Activated naive CD4-positive, alpha-beta T cell treated with anti-CD3 and anti-CD28 coated beads, Interleukin-2, amount 50 U/mL, for 16 hours (primary cell): ENCODE measurements at regions not wholly inside any gene's neighbourhood (a gene's known extent, or its start where the extent isn't known, plus 50 kb on each side); places are given as distances from the start of the nearest gene placed in this dataset.

Experiments
- DNase-seq: peaks from one replicate; pipeline ENCODE4 v3.0.0-alpha.2; 2020

DNA sequence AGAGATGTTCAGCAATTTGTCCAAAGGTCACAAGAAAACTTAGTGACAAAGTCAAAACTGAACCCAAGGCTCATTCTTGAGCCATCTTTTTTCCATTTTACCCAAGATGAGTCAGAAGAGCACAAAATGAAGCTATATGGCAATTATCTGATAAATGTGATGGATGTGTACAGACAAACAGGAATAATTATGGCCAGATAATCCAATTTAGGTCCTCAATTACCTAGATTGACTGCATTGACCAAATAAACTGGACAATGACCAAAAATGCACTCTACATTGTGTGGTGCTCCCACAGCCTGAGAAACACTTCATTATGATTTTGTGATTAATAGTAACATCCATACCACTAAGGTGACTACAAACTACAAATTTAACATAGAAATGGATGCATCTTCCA, 1105.8 kb downstream of the IGSF11 start:
- no peak for DNase-seq

DNA sequence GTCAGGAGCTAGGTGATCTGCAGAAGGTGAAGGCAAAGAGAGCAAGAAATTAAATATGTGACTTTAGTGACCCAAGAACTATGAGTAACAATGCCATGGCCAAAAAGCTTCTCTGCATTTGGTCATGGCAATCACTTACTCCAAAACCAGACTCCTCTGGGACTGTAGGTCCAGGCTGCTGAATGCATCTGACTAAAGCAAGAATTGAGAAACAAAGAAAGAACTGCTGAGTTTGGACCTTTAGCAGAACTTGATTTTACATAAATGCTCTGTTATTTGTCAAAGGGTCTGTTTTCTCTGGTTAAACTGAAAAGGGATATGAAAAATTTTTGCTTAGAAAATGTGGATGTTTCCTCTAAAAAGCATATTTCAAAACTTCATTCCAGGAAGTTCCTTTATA, 1102.2 kb downstream of the IGSF11 start:
- no peak for DNase-seq

DNA sequence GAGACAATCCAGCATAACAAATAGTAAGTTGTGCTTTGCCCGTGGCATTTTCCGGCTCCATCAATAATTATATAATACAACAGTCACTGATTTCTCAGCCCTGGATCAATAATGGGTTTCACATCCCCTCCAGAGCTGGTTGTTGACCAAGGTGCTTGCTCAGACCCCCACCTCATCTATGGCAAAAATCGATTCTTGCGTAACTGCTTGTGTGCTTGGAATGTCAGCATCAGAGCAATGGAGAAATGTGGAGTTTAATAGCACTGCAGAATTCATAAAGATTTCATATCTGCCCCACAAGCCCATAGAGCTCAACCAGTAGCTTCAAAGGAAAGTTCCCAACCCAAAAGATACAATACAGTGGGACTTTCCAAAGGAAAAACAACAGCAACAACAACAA, 1098.5 kb downstream of the IGSF11 start:
- DNase-seq, result no peak

DNA sequence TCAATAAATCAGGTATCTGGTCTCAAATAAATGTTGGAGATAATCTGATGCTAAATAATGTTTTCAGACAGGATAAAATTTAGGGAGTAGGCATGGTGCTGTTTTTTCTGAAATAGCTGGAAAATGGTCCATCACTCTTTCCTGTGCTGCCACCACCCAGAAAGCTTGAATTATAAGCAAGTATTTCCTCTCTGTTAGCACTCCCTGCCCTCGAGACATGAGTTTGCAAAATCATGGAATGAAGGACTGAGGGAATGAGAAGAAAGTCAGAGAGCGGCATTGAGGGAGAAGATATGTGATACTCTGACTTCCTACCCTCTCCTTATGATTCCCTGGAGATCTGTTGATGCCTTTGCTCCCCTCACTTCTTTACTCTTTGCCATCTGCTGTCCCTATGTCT, 1095.7 kb downstream of the IGSF11 start:
- no peak for DNase-seq

DNA sequence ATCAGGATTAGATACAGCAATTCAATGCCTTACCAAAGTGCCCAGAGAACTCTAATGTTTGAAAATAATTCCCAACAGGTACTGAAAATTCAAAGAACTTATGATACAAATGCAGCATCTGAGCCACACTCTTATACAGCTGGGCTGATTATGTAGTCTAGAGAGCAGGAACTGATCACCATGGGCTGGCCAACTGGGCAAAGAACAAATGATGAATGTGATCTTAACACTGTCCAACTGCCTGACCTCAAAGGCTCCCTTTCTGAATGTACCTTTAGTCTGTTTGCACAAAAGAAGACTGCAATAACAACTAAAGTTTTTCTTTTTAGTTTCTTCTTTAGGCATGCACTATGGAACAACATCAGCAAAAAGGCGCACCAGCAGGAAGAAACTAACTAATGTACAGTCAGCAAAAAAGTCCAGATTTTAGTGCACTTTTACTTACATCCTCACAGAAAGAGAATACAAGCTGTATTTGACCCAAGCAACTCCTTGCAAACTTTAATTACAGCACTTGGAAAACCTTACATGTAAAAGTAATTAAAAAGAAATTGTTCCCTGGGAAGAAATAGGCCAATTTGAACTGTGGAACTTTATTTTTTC, 1095.1 kb downstream of the IGSF11 start:
- no peak for DNase-seq

DNA sequence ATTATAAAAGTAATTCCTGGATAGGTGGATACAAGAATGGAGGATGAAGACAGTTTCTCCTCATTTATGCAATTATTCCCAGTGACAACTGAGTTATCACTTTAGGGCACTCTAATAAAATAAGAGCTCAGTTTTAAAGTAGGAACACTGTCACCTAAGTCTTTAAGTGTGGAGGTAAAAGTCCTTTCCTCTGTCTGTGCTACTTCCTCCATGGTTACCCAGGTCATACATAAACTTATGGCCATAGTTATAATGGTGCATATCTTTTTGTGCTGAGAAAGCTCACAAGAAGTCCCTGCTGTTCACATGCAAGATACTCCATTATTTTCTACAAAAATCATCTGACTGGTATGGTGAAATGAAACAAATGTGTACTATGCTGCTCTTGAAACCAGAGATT, 1093.6 kb downstream of the IGSF11 start:
- no peak for DNase-seq

DNA sequence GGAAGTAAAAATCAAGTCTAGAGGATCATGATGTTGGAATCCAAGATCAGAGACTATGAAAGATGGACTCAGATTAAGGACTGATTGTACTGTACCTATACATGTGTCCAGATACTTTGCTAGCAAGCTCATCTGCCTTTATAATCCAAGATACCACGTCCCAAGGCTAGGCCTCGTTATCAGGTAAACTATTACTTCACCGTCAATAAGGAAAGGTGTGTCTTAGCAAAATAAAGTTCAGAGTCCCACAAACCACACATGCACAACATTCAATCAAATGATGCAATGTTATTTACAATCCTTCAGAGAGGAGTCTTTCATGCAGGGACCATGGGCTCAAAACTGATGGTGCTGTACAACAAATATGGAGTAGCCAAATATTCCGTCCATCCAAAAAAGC, 1092.9 kb downstream of the IGSF11 start:
- DNase-seq, result no peak

DNA sequence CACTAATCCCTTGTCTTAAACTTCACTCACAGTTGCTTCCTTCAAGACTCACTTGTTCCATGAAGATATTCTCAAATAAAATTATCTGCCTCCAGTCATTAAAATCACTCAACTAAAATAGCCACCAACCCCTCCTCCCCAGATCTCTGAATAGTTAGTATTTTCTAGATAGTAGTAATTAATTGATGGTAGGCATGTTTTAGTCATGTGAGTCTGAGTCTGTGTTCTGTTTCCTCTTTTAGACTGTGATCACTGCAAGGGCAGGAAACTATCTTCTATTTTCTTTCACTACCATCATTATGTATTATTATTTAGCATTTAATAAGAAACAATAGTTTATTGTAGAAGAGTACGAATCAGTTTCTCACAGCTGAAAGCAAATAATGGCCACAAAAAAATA, 1080.5 kb downstream of the IGSF11 start:
- no peak for DNase-seq

DNA sequence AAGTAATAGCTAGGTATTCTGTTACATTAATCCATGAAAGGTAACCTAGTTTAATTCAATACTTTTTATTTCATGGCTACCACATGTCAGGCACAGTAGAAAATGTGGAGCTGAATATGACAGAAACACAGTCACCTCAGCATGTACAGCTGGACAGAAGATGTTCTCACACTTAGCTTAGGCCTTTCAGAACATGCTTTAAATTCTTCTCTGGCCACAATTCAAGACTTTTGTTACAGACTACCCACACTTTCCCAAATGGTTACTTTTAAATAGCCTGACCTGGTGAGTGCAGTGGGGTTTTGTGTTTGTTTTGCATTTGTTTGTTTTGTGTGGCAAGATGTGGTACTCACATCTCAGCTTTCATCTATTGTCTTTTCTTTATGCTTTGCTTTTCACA, 1079.5 kb downstream of the IGSF11 start:
- DNase-seq, result no peak

DNA sequence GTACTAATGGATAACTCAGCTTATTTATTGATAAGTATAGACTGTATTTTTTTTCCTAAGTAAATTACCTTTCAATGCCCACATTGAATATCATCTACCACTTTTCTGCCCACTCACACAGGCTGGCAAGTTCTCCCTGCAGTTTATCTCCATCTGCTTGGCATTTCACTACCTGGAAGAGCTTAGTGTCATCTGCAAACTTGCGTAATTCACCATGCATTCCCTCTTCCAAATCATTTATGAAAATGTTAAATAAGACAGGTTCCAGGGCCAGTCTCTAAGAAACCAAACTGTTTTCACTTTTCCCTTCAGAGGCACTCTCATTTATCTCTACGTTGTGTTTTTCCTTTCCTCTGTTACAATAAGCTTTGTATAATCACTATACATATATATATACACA, 1076.6 kb downstream of the IGSF11 start:
- no peak for DNase-seq

DNA sequence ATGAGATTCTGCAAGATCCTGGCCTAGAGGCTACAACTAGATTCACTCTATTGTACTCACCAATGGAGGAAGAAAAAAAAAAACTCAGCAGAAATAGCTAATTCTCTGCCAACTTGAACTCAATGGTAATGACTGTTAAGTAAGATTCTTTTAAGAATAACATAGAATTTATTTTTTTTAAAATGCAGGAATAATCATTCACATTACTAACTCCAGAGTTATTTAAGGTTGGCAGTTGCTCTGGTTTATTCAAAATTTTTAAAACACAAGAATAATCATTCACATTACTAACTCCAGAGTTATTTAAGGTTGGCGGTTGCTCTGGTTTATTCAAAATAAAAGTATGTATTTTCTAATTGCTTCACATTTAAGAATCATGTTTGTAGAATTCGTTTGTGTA, 1071.9 kb downstream of the IGSF11 start:
- no peak for DNase-seq

DNA sequence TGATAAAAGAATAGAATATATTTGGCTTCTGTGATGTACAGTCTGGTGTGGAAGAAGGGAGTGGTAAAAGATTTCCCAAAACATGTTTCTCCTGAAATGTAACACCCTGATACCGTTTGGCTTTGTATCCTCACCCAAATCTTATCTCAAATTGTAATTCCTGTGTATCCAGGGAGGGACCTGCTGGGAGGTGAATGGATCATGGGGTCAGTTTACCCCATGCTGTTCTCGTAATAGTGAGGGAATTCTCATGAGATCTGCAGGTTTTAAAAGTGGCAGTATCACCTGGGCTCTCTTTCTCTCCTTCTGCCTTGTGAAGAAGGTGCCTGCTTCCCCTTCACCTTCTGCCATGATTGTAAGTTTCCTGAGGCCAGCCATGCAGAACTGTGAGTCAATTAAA, 1070.8 kb downstream of the IGSF11 start:
- DNase-seq, result no peak

DNA sequence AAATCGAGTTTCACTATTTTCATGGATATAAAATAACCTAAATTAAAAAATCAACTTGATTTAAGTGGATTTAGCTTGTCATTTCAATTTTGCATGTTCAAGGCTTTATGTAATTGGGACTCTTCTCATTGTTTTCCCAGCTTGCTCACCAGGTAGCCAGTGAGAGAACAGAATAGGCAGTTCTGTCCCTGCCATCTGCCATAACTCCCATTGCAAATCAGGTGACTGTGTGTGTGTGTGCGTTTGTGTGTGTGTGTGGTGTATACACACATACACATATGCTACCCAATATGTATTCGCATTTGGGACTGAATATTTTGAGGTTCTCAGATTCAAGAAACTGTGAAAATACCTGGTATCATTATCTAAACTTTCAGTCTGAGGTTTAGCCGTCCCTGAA, 1069.8 kb downstream of the IGSF11 start:
- DNase-seq, result no peak

DNA sequence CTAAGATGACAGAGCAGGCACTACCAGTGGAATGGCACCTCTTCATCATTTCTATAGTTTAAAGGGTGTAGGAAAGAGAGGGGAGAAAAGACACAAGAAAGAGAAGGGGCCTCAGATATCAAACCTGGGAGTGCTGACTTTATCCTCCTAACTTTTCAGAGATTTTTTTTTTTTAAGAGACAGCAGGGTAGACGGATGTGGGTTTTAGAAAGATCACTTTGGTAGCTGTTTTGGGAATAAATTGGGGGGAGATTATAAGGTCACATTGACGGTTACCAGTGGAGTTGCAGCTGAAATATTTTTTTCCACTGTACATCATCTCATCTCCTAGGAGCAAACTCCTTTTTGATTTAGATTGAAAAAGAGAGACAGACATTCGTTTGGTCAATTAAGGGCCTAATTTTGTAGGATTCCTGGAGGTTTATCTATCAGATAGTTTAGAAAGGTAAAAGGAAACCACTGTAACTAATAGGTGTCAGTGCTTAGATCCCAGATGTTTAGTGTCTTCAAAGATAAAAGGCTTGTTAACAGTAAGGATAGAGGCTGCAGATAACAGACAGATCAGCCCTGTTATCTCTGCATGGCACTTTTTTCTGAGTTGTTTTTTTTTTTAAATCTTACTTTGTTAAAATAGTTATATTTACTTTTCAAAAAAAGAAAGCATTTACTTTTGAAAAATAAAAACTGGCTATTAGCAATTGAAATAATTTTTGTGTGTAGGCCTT, 1057.0 kb downstream of the IGSF11 start:
- DNase-seq, result no peak

DNA sequence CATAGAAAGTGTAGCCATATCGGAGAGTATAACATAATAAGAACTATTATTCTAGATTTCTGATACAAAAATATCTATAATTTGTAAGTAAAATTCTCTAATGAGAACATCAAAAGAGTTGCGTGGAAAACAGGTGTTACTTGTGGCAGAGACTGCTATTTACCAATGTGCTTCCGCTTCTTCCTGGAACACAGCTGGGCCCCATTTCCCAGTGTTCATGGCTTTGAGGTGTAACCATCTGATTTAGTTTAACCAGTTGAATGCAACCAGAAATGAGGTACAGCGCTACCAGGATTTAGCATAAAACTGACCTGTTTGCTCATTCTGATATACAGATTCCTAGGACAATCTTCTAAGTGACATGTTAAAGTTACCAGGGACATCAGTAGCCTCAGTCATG, 1055.2 kb downstream of the IGSF11 start:
- no peak for DNase-seq

DNA sequence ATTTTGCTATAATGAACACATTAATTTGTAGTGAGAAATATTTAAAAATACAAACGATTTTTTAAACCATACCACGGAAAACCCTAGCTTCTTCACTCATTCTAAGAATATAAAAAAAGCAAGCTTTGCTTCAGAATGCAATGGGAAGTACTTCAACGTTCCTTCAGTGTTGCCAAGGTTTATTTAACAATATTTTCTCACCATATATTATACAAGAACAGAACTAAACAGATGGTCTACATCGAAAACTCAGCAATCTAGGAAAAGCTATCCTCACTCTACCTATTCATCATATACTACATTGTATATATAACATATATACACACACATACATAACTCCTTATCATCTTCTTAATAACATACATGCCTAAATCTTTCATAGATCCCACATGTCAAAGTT, 1047.4 kb downstream of the IGSF11 start:
- DNase-seq, result no peak

DNA sequence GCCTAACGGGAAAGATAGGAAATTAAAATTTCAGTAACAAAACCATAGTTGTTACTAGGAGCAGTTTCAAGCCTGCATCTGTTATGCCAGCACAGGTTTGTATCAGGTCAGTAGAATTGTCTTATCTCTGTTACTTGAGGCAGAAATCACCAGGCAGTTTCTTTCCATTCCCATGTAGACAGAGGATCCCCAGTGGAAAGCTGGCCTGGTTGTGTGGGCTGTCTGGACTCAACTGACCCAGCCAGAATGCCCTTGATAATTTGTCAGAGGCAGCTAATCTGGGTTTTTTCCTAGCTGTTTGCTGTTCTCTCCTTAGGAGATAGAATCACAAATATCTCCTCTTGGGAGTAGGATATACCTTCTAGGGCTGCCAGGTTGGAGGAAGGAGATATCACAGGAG, 1044.7 kb downstream of the IGSF11 start:
- no peak for DNase-seq

DNA sequence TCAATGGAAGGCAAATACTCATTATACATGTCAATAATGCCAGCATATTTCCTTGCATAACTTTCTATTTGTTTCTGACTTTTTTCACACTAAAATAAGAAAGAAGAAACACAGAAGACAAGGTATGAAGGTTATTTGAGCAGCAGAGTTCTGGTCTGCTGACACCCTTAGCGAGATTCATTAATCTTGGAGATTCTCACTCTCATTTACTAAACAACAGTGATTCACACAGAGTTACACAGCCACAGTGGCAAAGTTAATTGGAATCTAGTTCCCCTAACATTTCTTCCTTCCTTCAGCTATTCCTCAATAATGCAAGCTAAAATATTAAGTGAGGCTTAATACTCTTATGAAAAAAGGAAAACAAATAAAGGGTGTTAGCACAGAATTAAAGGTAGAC, 1044.0 kb downstream of the IGSF11 start:
- no peak for DNase-seq

DNA sequence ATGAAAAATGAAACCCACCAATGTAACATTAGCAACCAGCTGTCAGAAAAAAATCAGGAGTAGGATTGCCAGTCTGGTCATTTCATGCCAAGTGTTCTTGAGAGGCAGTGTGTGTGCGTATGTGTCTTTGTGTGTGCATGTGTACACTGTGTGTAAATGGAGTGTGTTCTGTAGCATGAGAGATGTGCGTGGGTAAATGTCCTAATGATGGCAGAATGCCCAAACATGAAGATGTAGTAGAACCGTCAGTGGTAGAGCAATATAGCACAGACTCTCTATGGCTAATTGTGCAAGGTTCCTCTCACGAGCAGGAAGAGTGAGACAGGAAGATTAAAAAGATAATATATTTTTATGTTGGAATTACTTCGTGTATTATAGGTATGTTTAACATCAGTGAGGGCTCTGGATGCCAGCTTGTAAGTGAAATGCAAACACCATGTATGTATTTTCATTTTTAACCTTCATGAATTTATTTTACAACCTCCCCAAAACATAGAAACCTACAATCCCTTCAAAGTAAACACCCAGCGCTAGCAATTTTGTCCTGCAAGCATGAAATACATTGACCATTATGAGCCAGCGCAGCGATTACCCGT, 1038.7 kb downstream of the IGSF11 start:
- DNase-seq, result no peak

DNA sequence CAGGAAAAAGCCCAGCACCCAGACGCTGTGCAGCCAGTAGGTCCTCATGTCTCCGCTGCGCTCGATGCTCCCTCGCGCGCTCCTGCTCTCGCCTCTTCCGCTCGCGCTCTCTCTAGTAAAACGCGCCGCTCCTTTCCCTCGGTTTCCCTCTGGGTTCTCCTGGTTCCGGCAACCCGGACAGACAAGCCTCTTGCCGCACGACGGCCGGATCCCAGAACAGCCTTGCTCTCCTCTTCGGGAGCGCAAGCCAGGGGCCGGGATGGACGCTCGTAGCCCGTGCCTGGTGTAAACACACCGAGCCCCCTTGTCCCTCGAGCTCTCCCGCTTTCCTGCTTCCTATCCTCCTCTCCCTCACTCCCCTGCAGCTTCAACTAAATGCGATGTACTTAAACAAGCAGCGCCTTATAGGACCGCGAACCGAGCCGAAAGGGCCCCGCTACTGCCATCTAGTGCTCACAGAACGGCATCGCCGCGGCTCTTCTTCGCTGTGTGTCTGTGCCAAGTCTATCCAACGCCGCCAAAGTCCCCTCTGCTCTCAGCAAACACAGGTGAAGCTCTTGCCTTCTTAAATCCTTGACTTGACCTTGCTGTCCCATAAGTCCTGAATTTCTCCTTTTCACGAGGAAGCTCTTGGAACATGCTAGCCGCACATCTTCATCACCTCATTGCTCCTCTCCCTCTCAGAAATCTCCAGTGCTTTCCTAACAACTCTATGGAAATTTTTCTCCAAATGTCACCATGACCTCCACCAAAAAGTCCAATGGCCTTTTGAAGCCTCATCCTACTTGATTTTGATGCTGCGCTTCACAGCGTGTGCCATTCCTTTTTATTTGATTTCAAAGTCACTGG, 1037.2 kb downstream of the IGSF11 start:
- peak; percentile 27 for DNase-seq

DNA sequence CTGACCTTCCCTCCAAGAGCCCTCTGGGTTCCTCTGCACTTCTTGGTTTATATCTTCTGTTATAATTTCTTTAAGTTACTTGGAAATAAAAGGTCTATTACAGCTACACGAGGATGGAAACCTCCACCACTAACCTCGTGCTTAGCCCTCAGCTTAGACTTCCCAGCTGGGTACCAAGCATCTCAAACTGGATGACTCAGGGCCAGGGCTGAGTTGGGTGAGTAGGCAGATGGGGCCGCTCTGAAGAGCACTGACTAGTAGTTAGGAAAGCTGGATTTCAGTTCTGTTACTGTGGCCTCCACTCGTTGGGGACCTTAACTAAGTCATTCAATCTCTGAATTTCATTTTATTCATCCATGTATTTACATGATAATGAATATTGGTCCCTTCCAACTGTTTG, 1036.6 kb downstream of the IGSF11 start:
- DNase-seq, result no peak

DNA sequence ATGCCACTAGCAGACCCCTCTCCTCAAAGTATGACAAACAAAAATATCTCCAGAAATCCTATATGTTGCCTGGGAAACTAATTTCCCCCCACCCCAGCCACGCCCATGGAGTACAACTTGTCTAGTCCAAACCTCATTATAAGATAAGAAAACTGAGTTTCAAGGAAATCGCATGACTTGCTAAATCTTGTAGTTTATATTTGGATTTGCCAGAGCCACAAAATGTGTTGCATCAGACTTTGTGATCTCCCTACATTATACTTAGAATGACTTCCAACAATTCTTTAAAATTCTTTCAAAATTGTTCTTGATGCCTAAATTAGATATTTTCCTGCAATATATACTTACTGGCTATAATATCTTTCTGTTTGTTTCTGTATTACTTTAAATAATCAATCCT, 1034.4 kb downstream of the IGSF11 start:
- DNase-seq, result no peak

DNA sequence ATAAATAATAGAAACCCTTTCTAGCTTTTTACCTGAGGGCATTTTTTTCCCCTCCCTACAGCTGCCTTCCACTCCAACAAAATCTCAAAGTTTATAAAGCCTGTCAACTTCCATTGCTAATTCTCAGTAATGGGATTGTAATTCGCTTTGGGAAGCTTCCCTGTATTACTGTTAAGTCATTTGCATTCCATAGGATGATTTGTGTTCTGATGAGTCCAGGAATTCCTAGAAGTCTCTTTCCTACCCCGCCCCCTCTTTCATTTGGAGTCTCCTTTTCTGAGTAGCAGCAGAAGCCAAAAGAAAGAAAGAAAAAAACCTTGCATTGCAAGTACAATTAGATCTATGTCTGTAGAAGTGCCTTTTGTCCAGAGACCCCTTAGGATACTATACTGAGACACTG, 1033.3 kb downstream of the IGSF11 start:
- DNase-seq, result no peak

DNA sequence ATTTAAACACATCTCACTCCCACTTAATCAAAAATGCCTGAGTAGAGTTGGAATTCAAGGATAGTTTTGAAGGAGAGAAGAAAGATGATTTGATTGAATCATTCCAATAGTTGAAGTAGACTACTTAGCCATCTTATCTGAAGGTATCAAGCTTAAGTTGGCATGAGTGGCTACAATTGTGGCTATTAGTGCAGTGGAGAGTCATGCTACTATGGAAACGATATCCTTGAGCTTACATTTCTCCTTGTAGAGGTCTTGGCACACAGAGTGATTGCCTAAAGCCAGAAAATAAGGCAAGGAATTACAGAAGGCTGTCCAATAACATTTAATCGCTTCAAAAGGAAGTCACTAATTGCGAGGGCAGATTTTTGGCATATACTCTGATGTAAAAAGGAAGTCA, 1022.7 kb downstream of the IGSF11 start:
- DNase-seq, result no peak
